T-helper 1 cell treated with Interleukin-12 subunit alpha and Interleukin-12 subunit beta and Interleukin-4 antibody, amounts not matched to agents 30 μg/mL and 1 μg/mL, for 36 hours (primary cell): ENCODE measurements at regions not wholly inside any gene's neighbourhood (a gene's known extent, or its start where the extent isn't known, plus 50 kb on each side); places are given as distances from the start of the nearest gene placed in this dataset.
"Not testable (repeated sequence)": the region's sequence is repeated elsewhere in the genome, so short reads cannot be mapped to it uniquely, and the experiment has no call there.

Experiments used
- H3K27ac Mint-ChIP-seq: one replicate; pipeline ENCODE4 v1.8.0; 2021; ENCODE audit warnings: mild to moderate bottlenecking, mixed read lengths
- H3K27me3 Mint-ChIP-seq: one replicate; pipeline ENCODE4 v1.8.0; 2021; ENCODE audit warnings: low read depth, mixed read lengths
- H3K36me3 Mint-ChIP-seq: one replicate; pipeline ENCODE4 v1.8.0; 2021; ENCODE audit warnings: low read depth, mixed read lengths
- H3K4me1 Mint-ChIP-seq: one replicate; pipeline ENCODE4 v1.8.0; 2021; ENCODE audit warnings: low read depth, mixed read lengths
- H3K4me3 Mint-ChIP-seq: one replicate; pipeline ENCODE4 v1.8.0; 2021; ENCODE audit warnings: mild to moderate bottlenecking, moderate library complexity, mixed read lengths
- H3K9me3 Mint-ChIP-seq: one replicate; pipeline ENCODE4 v1.8.0; 2021; ENCODE audit warnings: mixed read lengths

DNA sequence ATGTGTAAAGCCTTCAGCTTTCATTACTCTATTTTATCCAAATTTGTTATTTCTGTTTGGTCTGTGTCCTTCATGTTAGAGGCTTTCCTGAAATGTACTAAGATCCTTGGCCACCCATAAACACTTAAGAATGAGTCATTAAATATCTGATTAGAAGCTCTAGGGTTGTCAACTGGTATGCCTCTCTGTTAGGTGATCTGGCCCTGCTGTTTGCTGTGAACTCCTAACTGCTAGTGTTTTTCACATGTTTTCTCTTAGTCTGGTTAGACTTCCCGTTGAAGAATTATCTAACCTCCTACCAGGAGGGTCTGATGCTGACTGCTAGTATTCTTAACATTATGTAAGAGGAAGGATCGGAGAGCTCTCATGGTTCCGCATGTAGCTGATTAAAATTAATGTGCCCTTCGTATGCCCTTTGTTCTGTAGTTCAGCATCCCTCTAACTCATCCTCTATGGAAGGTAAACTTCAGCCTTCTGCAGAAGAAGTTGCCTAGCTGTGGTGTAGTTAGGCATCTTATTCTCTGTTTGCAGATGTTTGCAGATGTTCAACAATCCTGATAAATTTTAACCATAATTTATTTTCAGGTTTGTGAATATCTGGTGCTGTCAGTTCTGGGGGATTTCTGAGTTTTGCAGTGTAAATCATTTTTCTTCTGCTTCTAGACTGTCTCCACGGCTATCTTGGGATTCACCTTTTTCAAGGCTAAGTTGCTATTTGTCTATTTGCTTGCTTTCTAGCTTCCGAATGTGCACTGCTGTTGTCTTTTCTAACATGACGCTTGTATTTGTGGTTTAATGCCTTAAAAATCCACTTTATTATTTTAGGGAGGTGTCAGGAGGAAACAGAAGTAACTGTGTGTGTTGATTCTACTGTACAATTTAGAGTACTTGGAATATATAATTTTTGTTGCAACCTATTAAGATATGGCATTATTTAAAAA is 207.2 kb upstream of the SPRY2 start:
- H3K4me1 Mint-ChIP-seq = no peaks in the 10 kb centered on the region
- no peak overlapping the region for H3K4me3 Mint-ChIP-seq
- H3K36me3 Mint-ChIP-seq = no peaks in the 10 kb centered on the region
- H3K27me3 Mint-ChIP-seq = no peaks in the 10 kb centered on the region
- no peaks in the 10 kb centered on the region for H3K9me3 Mint-ChIP-seq
- H3K27ac Mint-ChIP-seq = no peak overlapping the region

- H3K4me1 Mint-ChIP-seq = no peaks in the 10 kb centered on the region
- H3K27me3 Mint-ChIP-seq = no peaks in the 10 kb centered on the region
- no peaks in the 10 kb centered on the region for H3K9me3 Mint-ChIP-seq
- H3K27ac Mint-ChIP-seq = no peak overlapping the region
- no peaks in the 10 kb centered on the region for H3K36me3 Mint-ChIP-seq
- H3K4me3 Mint-ChIP-seq = no peak overlapping the region
These were observed 206.4 kb upstream of the SPRY2 start for GRCh38 chr13:80547341-80547740.

DNA sequence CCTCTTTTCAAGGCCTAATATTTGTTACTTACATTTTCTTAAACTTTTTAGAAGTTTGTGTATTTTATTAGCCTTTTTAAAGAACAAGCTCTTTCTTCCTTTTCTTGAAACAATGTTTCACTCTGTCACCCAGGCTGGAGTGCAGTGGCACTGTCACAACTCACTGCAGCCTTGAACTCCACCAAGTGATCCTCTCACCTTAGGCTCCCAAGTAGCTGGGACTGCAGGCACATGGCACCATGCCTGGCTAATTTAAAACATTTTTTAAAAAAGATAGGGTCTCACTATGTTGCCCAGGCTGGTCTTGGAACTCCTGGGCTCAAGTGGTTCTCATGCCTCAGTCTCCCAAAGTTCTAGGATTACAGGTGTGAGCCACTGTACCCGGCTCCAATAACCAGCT is 192.2 kb upstream of the SPRY2 start:
- H3K27ac Mint-ChIP-seq = no peak overlapping the region
- H3K9me3 Mint-ChIP-seq = peaks cover 6% of the 10 kb centered on the region
- no peaks in the 10 kb centered on the region for H3K36me3 Mint-ChIP-seq
- no peak overlapping the region for H3K4me3 Mint-ChIP-seq
- H3K4me1 Mint-ChIP-seq = no peaks in the 10 kb centered on the region
- no peaks in the 10 kb centered on the region for H3K27me3 Mint-ChIP-seq

- H3K4me3 Mint-ChIP-seq = no peak overlapping the region
- no peaks in the 10 kb centered on the region for H3K36me3 Mint-ChIP-seq
- no peaks in the 10 kb centered on the region for H3K4me1 Mint-ChIP-seq
- H3K9me3 Mint-ChIP-seq = peaks cover 6% of the 10 kb centered on the region
- H3K27ac Mint-ChIP-seq = no peak overlapping the region
- no peaks in the 10 kb centered on the region for H3K27me3 Mint-ChIP-seq
These were observed 190.0 kb upstream of the SPRY2 start for GRCh38 chr13:80530902-80531301.

DNA sequence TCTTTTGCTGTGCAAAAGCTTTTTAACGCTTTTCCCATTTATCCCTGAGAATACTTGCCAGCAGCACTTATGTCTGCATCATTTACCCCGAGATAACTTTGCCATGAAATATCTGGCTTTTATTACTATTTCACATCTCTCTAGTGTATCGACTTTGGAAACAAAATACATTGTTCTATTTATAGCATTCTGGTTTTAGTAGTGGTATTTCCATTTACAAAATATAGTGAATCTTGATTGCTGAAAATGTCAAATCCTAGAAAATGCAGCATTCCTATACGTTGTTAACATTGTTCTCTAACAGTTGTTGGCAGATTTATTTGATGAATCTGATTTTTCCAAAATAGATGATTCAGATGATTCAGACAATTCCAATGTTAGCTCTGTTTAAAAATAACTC is 189.3 kb upstream of the SPRY2 start:
- Mint-ChIP-seq H3K4me3 (no peak overlapping the region), H3K36me3 (no peaks in the 10 kb centered on the region), H3K27ac (no peak overlapping the region), H3K9me3 (peaks cover 6% of the 10 kb centered on the region), H3K27me3 (no peaks in the 10 kb centered on the region), H3K4me1 (no peaks in the 10 kb centered on the region)

- Mint-ChIP-seq H3K9me3 (peaks cover 6% of the 10 kb centered on the region), H3K4me1 (no peaks in the 10 kb centered on the region), H3K4me3 (no peak overlapping the region), H3K27ac (no peak overlapping the region), H3K27me3 (no peaks in the 10 kb centered on the region), H3K36me3 (no peaks in the 10 kb centered on the region)
These were observed 188.8 kb upstream of the SPRY2 start for GRCh38 chr13:80529734-80530133.

GRCh38 chr13:80528733-80529132 is 187.8 kb upstream of the SPRY2 start:
- H3K27ac Mint-ChIP-seq = no peak overlapping the region
- no peaks in the 10 kb centered on the region for H3K27me3 Mint-ChIP-seq
- no peaks in the 10 kb centered on the region for H3K4me1 Mint-ChIP-seq
- no peak overlapping the region for H3K4me3 Mint-ChIP-seq
- H3K9me3 Mint-ChIP-seq = peaks cover 6% of the 10 kb centered on the region
- H3K36me3 Mint-ChIP-seq = no peaks in the 10 kb centered on the region

- Mint-ChIP-seq H3K4me1 (no peaks in the 10 kb centered on the region), H3K27ac (no peak overlapping the region), H3K27me3 (no peaks in the 10 kb centered on the region), H3K4me3 (no peak overlapping the region), H3K36me3 (no peaks in the 10 kb centered on the region), H3K9me3 (peaks cover 3% of the 10 kb centered on the region)
These were observed 186.5 kb upstream of the SPRY2 start for GRCh38 chr13:80527400-80527799.

DNA sequence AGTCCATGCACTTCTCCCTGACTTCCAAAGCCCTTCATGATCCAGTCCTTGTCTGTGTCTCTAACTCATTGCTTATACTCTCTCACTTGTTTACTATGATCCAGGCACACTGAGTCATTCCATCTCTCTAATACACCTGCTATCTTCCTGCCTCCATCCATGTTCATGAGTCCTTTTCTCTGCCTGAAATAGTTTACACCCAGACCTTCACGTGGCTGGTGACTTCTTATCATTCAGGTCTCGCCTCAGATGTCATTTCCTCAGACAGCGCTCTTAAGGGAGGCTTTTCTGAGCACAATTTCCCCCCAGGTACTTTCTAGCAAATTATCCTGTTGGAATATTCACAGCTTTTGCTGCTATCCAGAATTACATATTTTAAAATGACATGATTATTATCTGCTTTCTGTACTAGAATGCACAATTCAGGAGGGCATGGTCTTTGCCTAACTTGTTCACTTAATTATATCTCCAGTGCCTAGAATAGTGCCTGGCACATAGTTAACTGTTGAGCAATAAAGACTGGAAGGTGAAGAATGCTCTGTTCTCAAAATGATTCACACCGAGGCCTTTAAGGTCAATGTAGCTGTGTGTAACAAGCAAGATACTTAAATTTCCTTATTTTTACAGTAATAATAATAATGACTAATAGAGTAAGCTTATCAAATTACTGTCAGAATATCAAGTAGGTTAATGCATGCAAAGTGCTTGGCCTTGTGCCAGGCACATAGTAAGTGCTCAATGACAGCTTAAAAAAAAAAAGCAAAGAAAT is 183.7 kb upstream of the SPRY2 start:
- no peaks in the 10 kb centered on the region for H3K36me3 Mint-ChIP-seq
- no peaks in the 10 kb centered on the region for H3K9me3 Mint-ChIP-seq
- H3K4me3 Mint-ChIP-seq = no peak overlapping the region
- no peaks in the 10 kb centered on the region for H3K27me3 Mint-ChIP-seq
- no peak overlapping the region for H3K27ac Mint-ChIP-seq
- no peaks in the 10 kb centered on the region for H3K4me1 Mint-ChIP-seq

GRCh38 chr13:80523134-80523533 is 182.2 kb upstream of the SPRY2 start:
- H3K36me3 Mint-ChIP-seq = no peaks in the 10 kb centered on the region
- H3K4me3 Mint-ChIP-seq = no peak overlapping the region
- no peak overlapping the region for H3K27ac Mint-ChIP-seq
- no peaks in the 10 kb centered on the region for H3K27me3 Mint-ChIP-seq
- no peaks in the 10 kb centered on the region for H3K4me1 Mint-ChIP-seq
- peaks cover 2% of the 10 kb centered on the region for H3K9me3 Mint-ChIP-seq

DNA sequence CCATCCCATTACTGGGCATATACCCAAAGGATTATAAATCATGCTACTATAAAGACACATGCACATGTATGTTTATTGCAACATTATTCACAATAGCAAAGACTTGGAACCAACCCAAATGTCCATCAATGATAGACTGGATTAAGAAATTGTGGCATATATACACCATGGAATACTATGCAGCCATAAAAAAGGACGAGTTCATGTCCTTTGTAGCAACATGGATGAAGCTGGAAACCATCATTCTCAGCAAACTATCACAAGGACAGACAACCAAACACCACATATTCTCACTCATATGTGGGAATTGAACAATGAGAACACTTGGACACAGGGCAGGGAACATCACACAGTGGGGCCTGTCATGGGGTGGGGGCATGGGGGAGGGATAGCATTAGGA is 181.5 kb upstream of the SPRY2 start:
- not testable (repeated sequence) for H3K4me3 Mint-ChIP-seq

DNA sequence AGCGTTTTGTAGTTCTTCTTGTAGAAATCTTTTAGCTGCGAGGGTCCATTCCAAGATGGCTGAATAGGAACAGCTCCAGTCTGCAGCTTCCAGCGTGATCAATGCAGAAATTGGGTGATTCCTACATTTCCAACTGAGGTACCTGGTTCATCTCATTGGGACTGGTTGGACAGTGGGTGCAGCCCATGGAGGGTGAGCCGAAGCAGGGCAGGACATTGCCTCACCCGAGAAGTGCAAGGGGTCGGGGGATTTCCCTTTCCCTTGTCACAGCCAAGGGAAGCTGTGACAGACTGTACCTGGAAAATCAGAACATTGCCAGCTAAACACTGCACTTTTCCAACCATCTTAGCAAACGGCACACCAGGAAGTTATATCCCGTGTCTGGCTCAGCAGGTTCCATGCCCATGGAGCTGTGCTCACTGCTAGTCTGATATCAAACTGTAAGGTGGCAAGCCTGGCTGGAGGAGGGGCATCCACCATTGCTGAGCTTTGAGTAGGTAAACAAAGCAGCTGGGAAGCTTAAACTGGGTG is 176.0 kb upstream of the SPRY2 start:
- Mint-ChIP-seq H3K27ac (no peak overlapping the region), H3K4me3 (no peak overlapping the region), H3K36me3 (no peaks in the 10 kb centered on the region), H3K27me3 (no peaks in the 10 kb centered on the region), H3K4me1 (no peaks in the 10 kb centered on the region), H3K9me3 (peaks cover 10% of the 10 kb centered on the region)

More for the DNA sequence above, 181.5 kb upstream of the SPRY2 start:
- H3K27me3 Mint-ChIP-seq, H3K36me3 Mint-ChIP-seq, H3K4me1 Mint-ChIP-seq, H3K27ac Mint-ChIP-seq, H3K9me3 Mint-ChIP-seq: not testable (repeated sequence)

GRCh38 chr13:80515296-80515695 is 174.4 kb upstream of the SPRY2 start:
- H3K36me3 Mint-ChIP-seq = no peaks in the 10 kb centered on the region
- H3K27me3 Mint-ChIP-seq = no peaks in the 10 kb centered on the region
- H3K4me1 Mint-ChIP-seq = no peaks in the 10 kb centered on the region
- no peak overlapping the region for H3K4me3 Mint-ChIP-seq
- no peak overlapping the region for H3K27ac Mint-ChIP-seq
- H3K9me3 Mint-ChIP-seq = peaks cover 10% of the 10 kb centered on the region

DNA sequence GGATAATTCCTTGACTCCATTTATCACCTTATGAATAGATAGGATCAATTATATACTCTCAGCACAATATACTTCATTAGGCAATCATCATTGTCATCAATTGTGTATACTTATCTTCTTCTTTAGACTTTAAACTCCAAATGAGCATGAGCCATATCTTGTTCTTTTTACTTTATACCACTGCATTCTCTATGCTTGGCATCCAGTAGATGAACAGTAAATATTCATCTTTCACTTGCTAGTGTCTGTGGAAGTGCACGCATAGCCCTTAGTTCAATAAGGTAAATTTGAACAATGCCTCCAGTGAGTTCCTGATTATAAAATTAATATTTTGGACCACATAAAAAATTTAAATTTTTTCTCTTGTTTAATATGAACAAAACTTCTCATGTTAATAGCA is 172.3 kb upstream of the SPRY2 start:
- Mint-ChIP-seq H3K27ac (no peak overlapping the region), H3K36me3 (no peaks in the 10 kb centered on the region), H3K9me3 (peaks cover 9% of the 10 kb centered on the region), H3K27me3 (no peaks in the 10 kb centered on the region), H3K4me3 (no peak overlapping the region), H3K4me1 (no peaks in the 10 kb centered on the region)

- Mint-ChIP-seq H3K4me1 (no peaks in the 10 kb centered on the region), H3K27ac (no peak overlapping the region), H3K27me3 (no peaks in the 10 kb centered on the region), H3K9me3 (no peaks in the 10 kb centered on the region), H3K4me3 (no peak overlapping the region), H3K36me3 (no peaks in the 10 kb centered on the region)
These were observed 169.8 kb upstream of the SPRY2 start for GRCh38 chr13:80510686-80511085.
